ENCODE measurements at regions not wholly inside any gene's neighbourhood (a gene's known extent, or its start where the extent isn't known, plus 50 kb on each side); places are given as distances from the start of the nearest gene placed in this dataset.

DNA sequence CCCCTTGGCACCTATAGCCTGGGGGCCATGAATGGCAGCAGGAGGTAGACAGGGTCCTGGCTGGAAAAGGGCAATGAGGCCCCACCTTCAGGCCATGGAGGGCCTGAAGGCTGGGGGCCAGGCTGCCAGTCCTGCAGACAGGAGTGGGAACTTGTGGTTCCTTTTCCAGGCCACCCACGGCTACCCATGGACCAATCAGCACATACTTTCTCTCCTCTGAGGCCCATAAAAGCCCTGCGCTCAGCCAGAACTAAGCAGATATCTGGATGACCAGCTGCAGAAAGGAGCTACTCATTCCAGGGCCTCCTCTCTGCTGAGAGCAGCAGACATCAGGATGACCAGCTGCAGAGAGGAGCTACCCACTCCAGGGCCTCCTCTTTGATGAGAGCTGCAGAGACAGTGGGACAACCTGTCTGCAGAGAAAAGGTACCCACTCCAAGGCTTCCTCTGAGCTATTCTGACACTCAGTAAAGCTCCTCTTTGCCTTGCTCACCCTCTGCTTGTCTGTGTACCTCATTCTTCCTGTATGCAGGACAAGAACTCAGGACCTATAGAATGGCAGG lies 67.2 kb downstream of the NAA11 start:
- TF ChIP-seq, protein P1, sequence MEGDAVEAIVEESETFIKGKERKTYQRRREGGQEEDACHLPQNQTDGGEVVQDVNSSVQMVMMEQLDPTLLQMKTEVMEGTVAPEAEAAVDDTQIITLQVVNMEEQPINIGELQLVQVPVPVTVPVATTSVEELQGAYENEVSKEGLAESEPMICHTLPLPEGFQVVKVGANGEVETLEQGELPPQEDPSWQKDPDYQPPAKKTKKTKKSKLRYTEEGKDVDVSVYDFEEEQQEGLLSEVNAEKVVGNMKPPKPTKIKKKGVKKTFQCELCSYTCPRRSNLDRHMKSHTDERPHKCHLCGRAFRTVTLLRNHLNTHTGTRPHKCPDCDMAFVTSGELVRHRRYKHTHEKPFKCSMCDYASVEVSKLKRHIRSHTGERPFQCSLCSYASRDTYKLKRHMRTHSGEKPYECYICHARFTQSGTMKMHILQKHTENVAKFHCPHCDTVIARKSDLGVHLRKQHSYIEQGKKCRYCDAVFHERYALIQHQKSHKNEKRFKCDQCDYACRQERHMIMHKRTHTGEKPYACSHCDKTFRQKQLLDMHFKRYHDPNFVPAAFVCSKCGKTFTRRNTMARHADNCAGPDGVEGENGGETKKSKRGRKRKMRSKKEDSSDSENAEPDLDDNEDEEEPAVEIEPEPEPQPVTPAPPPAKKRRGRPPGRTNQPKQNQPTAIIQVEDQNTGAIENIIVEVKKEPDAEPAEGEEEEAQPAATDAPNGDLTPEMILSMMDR (IDR thresholded peaks at IDR 0.05) = no peak
- TF ChIP-seq EZH2phosphoT487 (IDR thresholded peaks at IDR 0.05) = no peak

Data from neural progenitor cell (in vitro differentiated cells).